ENCODE measurements at regions not wholly inside any gene's neighbourhood (a gene's known extent, or its start where the extent isn't known, plus 50 kb on each side); places are given as distances from the start of the nearest gene placed in this dataset.

GRCh38 chr13:38176664-38177063 is 173.0 kb upstream of the UFM1 start:
- Histone ChIP-seq H3K9me3 (ENCODE audit: control insufficient read depth in 2 of 2, insufficient read depth in 1 of 2, low read depth in 1 of 2, low read length in 1 of 2) (no peaks in the 10 kb centered on the region), H3K27ac (ENCODE audit: low read depth in 1 of 3, low read length in 2 of 3) (no peak overlapping the region), H3K27me3 (ENCODE audit: control insufficient read depth in 3 of 3, insufficient read depth in 3 of 3, low read length in 3 of 3) (no peaks in the 10 kb centered on the region), H3K36me3 (ENCODE audit: control insufficient read depth in 3 of 3, insufficient read depth in 2 of 3, low read depth in 1 of 3, low read length in 3 of 3) (no peaks in the 10 kb centered on the region), H3K4me1 (ENCODE audit: control insufficient read depth in 3 of 3, insufficient read depth in 2 of 3, low read depth in 1 of 3, low read length in 2 of 3) (no peaks in the 10 kb centered on the region), H3K4me3 (ENCODE audit: low read depth in 1 of 3, low read length in 3 of 3) (no peak overlapping the region)
- no peak for FAIRE-seq
- DNase-seq, result no peak

- 90 to 95% (median 93%) methylated on average over 1 of the region's 1 CpG for WGBS, 3 donors
- FAIRE-seq (no peak), DNase-seq (no peak)
- no peaks in the 10 kb centered on the region for H3K9me3 ChIP-seq (ENCODE audit: control insufficient read depth in 2 of 2, insufficient read depth in 1 of 2, low read depth in 1 of 2, low read length in 1 of 2)
- no peak overlapping the region for H3K27ac ChIP-seq (ENCODE audit: low read depth in 1 of 3, low read length in 2 of 3)
- H3K36me3 ChIP-seq (ENCODE audit: control insufficient read depth in 3 of 3, insufficient read depth in 2 of 3, low read depth in 1 of 3, low read length in 3 of 3), result no peaks in the 10 kb centered on the region
- no peak overlapping the region for H3K4me3 ChIP-seq (ENCODE audit: low read depth in 1 of 3, low read length in 3 of 3)
- H3K27me3 ChIP-seq (ENCODE audit: control insufficient read depth in 3 of 3, insufficient read depth in 3 of 3, low read length in 3 of 3), result no peaks in the 10 kb centered on the region
- H3K4me1 ChIP-seq (ENCODE audit: control insufficient read depth in 3 of 3, insufficient read depth in 2 of 3, low read depth in 1 of 3, low read length in 2 of 3), result no peaks in the 10 kb centered on the region
These were observed 176.2 kb upstream of the UFM1 start for GRCh38 chr13:38173403-38173802.

GRCh38 chr13:38167164-38167822 is 182.4 kb upstream of the UFM1 start:
- Histone ChIP-seq H3K36me3 (ENCODE audit: control insufficient read depth in 3 of 3, insufficient read depth in 2 of 3, low read depth in 1 of 3, low read length in 3 of 3) (no peaks in the 10 kb centered on the region), H3K27ac (ENCODE audit: low read depth in 1 of 3, low read length in 2 of 3) (peak overlapping the region in 1 of 3 donors; percentile 8), H3K4me3 (ENCODE audit: low read depth in 1 of 3, low read length in 3 of 3) (no peak overlapping the region), H3K4me1 (ENCODE audit: control insufficient read depth in 3 of 3, insufficient read depth in 2 of 3, low read depth in 1 of 3, low read length in 2 of 3) (no peaks in the 10 kb centered on the region), H3K27me3 (ENCODE audit: control insufficient read depth in 3 of 3, insufficient read depth in 3 of 3, low read length in 3 of 3) (no peaks in the 10 kb centered on the region), H3K9me3 (ENCODE audit: control insufficient read depth in 2 of 2, insufficient read depth in 1 of 2, low read depth in 1 of 2, low read length in 1 of 2) (no peaks in the 10 kb centered on the region)
- 71 to 77% (median 76%) methylated on average over 1 of the region's 1 CpG for WGBS, 3 donors
- no peak for DNase-seq
- no peak for FAIRE-seq

GRCh38 chr13:38166116-38166515 is 183.5 kb upstream of the UFM1 start:
- Histone ChIP-seq H3K4me3 (ENCODE audit: low read depth in 1 of 3, low read length in 3 of 3) (no peak overlapping the region), H3K36me3 (ENCODE audit: control insufficient read depth in 3 of 3, insufficient read depth in 2 of 3, low read depth in 1 of 3, low read length in 3 of 3) (no peaks in the 10 kb centered on the region), H3K9me3 (ENCODE audit: control insufficient read depth in 2 of 2, insufficient read depth in 1 of 2, low read depth in 1 of 2, low read length in 1 of 2) (no peaks in the 10 kb centered on the region), H3K4me1 (ENCODE audit: control insufficient read depth in 3 of 3, insufficient read depth in 2 of 3, low read depth in 1 of 3, low read length in 2 of 3) (no peaks in the 10 kb centered on the region), H3K27me3 (ENCODE audit: control insufficient read depth in 3 of 3, insufficient read depth in 3 of 3, low read length in 3 of 3) (no peaks in the 10 kb centered on the region), H3K27ac (ENCODE audit: low read depth in 1 of 3, low read length in 2 of 3) (no peak overlapping the region)
- WGBS, 3 donors, result 83 to 96% (median 87%) methylated on average over 2 of the region's 2 CpGs
- no peak for FAIRE-seq
- DNase-seq, result no peak

GRCh38 chr13:38160131-38160530 is 189.5 kb upstream of the UFM1 start:
- Histone ChIP-seq H3K4me1 (ENCODE audit: control insufficient read depth in 3 of 3, insufficient read depth in 2 of 3, low read depth in 1 of 3, low read length in 2 of 3) (no peaks in the 10 kb centered on the region), H3K27me3 (ENCODE audit: control insufficient read depth in 3 of 3, insufficient read depth in 3 of 3, low read length in 3 of 3) (no peaks in the 10 kb centered on the region), H3K9me3 (ENCODE audit: control insufficient read depth in 2 of 2, insufficient read depth in 1 of 2, low read depth in 1 of 2, low read length in 1 of 2) (no peaks in the 10 kb centered on the region), H3K4me3 (ENCODE audit: low read depth in 1 of 3, low read length in 3 of 3) (no peak overlapping the region), H3K27ac (ENCODE audit: low read depth in 1 of 3, low read length in 2 of 3) (no peak overlapping the region), H3K36me3 (ENCODE audit: control insufficient read depth in 3 of 3, insufficient read depth in 2 of 3, low read depth in 1 of 3, low read length in 3 of 3) (no peaks in the 10 kb centered on the region)
- no peak for FAIRE-seq
- no peak for DNase-seq
- 83 to 84% (median 84%) methylated on average over 3 of the region's 3 CpGs for WGBS, 3 donors

- H3K4me1 ChIP-seq (ENCODE audit: control insufficient read depth in 3 of 3, insufficient read depth in 2 of 3, low read depth in 1 of 3, low read length in 2 of 3), result no peaks in the 10 kb centered on the region
- DNase-seq, result no peak
- no peak overlapping the region for H3K27ac ChIP-seq (ENCODE audit: low read depth in 1 of 3, low read length in 2 of 3)
- H3K9me3 ChIP-seq (ENCODE audit: control insufficient read depth in 2 of 2, insufficient read depth in 1 of 2, low read depth in 1 of 2, low read length in 1 of 2), result no peaks in the 10 kb centered on the region
- WGBS, 3 donors, result 93 to 100% (median 94%) methylated on average over 1 of the region's 1 CpG
- no peak for FAIRE-seq
- no peaks in the 10 kb centered on the region for H3K36me3 ChIP-seq (ENCODE audit: control insufficient read depth in 3 of 3, insufficient read depth in 2 of 3, low read depth in 1 of 3, low read length in 3 of 3)
- no peak overlapping the region for H3K4me3 ChIP-seq (ENCODE audit: low read depth in 1 of 3, low read length in 3 of 3)
- H3K27me3 ChIP-seq (ENCODE audit: control insufficient read depth in 3 of 3, insufficient read depth in 3 of 3, low read length in 3 of 3), result no peaks in the 10 kb centered on the region
These were observed 189.9 kb upstream of the UFM1 start for GRCh38 chr13:38159710-38160109.

GRCh38 chr13:38147050-38147449 is 202.6 kb upstream of the UFM1 start:
- no peak overlapping the region for H3K4me3 ChIP-seq (ENCODE audit: low read depth in 1 of 3, low read length in 3 of 3)
- H3K36me3 ChIP-seq (ENCODE audit: control insufficient read depth in 3 of 3, insufficient read depth in 2 of 3, low read depth in 1 of 3, low read length in 3 of 3), result no peaks in the 10 kb centered on the region
- WGBS, 3 donors, result 76 to 87% (median 80%) methylated on average over 3 of the region's 3 CpGs
- H3K27ac ChIP-seq (ENCODE audit: low read depth in 1 of 3, low read length in 2 of 3), result no peak overlapping the region
- H3K27me3 ChIP-seq (ENCODE audit: control insufficient read depth in 3 of 3, insufficient read depth in 3 of 3, low read length in 3 of 3), result no peaks in the 10 kb centered on the region
- no peaks in the 10 kb centered on the region for H3K4me1 ChIP-seq (ENCODE audit: control insufficient read depth in 3 of 3, insufficient read depth in 2 of 3, low read depth in 1 of 3, low read length in 2 of 3)
- H3K9me3 ChIP-seq (ENCODE audit: control insufficient read depth in 2 of 2, insufficient read depth in 1 of 2, low read depth in 1 of 2, low read length in 1 of 2), result no peaks in the 10 kb centered on the region
- DNase-seq, result no peak
- no peak for FAIRE-seq

GRCh38 chr13:38141792-38142191 is 207.9 kb upstream of the UFM1 start:
- H3K9me3 ChIP-seq (ENCODE audit: control insufficient read depth in 2 of 2, insufficient read depth in 1 of 2, low read depth in 1 of 2, low read length in 1 of 2), result no peaks in the 10 kb centered on the region
- DNase-seq, result no peak
- H3K27me3 ChIP-seq (ENCODE audit: control insufficient read depth in 3 of 3, insufficient read depth in 3 of 3, low read length in 3 of 3), result no peaks in the 10 kb centered on the region
- no peaks in the 10 kb centered on the region for H3K36me3 ChIP-seq (ENCODE audit: control insufficient read depth in 3 of 3, insufficient read depth in 2 of 3, low read depth in 1 of 3, low read length in 3 of 3)
- FAIRE-seq, result no peak
- no peaks in the 10 kb centered on the region for H3K4me1 ChIP-seq (ENCODE audit: control insufficient read depth in 3 of 3, insufficient read depth in 2 of 3, low read depth in 1 of 3, low read length in 2 of 3)
- H3K27ac ChIP-seq (ENCODE audit: low read depth in 1 of 3, low read length in 2 of 3), result no peak overlapping the region
- no peak overlapping the region for H3K4me3 ChIP-seq (ENCODE audit: low read depth in 1 of 3, low read length in 3 of 3)

- no peaks in the 10 kb centered on the region for H3K36me3 ChIP-seq (ENCODE audit: control insufficient read depth in 3 of 3, insufficient read depth in 2 of 3, low read depth in 1 of 3, low read length in 3 of 3)
- no peaks in the 10 kb centered on the region for H3K27me3 ChIP-seq (ENCODE audit: control insufficient read depth in 3 of 3, insufficient read depth in 3 of 3, low read length in 3 of 3)
- DNase-seq (no peak), FAIRE-seq (no peak)
- H3K4me3 ChIP-seq (ENCODE audit: low read depth in 1 of 3, low read length in 3 of 3), result no peak overlapping the region
- H3K9me3 ChIP-seq (ENCODE audit: control insufficient read depth in 2 of 2, insufficient read depth in 1 of 2, low read depth in 1 of 2, low read length in 1 of 2), result no peaks in the 10 kb centered on the region
- H3K4me1 ChIP-seq (ENCODE audit: control insufficient read depth in 3 of 3, insufficient read depth in 2 of 3, low read depth in 1 of 3, low read length in 2 of 3), result no peaks in the 10 kb centered on the region
- 80 to 86% (median 81%) methylated on average over 4 of the region's 4 CpGs for WGBS, 3 donors
- no peak overlapping the region for H3K27ac ChIP-seq (ENCODE audit: low read depth in 1 of 3, low read length in 2 of 3)
These were observed 214.1 kb upstream of the UFM1 start for GRCh38 chr13:38135592-38135991.
